DND-41 (cell line): ENCODE measurements at regions not wholly inside any gene's neighbourhood (a gene's known extent, or its start where the extent isn't known, plus 50 kb on each side); places are given as distances from the start of the nearest gene placed in this dataset.

ENCODE experiments used
- EZH2 ChIP-seq: IDR thresholded peaks from 3 replicates; pipeline ENCODE4 v1.6.1; 2012; ENCODE audit warnings: borderline replicate concordance, low read depth, mild to moderate bottlenecking, moderate library complexity, low read length, inconsistent platforms; ENCODE audit not compliant: severe bottlenecking
- TF ChIP-seq, protein P1 (sequence below): IDR thresholded peaks from 2 replicates; pipeline ENCODE4 v1.5.1; 2012; ENCODE audit warnings: borderline replicate concordance, low read length, moderate library complexity, mild to moderate bottlenecking; ENCODE audit not compliant: poor library complexity, severe bottlenecking; ENCODE audit errors: extremely low read depth

DNA sequence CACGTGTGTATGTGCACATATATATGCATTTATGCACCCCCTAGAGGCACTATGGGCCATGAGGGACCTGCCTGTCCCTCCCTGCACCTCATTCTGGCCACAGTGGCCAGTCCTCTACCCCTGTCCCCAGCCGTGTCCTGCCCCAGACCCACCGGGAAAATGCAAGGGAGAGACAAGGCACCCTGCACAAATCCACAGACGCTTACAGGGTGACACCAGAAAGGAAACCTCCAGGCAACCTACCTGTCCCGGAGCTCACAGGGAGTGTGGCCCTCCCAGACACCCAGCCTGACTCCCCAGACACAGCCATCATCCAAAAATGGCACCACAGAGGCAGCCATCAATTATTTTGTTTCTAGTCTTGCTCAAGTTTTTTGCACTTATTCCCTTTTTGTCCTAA, 440.4 kb downstream of the SOX9 start:
- TF ChIP-seq, protein P1, sequence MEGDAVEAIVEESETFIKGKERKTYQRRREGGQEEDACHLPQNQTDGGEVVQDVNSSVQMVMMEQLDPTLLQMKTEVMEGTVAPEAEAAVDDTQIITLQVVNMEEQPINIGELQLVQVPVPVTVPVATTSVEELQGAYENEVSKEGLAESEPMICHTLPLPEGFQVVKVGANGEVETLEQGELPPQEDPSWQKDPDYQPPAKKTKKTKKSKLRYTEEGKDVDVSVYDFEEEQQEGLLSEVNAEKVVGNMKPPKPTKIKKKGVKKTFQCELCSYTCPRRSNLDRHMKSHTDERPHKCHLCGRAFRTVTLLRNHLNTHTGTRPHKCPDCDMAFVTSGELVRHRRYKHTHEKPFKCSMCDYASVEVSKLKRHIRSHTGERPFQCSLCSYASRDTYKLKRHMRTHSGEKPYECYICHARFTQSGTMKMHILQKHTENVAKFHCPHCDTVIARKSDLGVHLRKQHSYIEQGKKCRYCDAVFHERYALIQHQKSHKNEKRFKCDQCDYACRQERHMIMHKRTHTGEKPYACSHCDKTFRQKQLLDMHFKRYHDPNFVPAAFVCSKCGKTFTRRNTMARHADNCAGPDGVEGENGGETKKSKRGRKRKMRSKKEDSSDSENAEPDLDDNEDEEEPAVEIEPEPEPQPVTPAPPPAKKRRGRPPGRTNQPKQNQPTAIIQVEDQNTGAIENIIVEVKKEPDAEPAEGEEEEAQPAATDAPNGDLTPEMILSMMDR, result no peak
- TF ChIP-seq EZH2, result no peak
